ENCODE measurements at regions not wholly inside any gene's neighbourhood (a gene's known extent, or its start where the extent isn't known, plus 50 kb on each side); places are given as distances from the start of the nearest gene placed in this dataset.

DNA sequence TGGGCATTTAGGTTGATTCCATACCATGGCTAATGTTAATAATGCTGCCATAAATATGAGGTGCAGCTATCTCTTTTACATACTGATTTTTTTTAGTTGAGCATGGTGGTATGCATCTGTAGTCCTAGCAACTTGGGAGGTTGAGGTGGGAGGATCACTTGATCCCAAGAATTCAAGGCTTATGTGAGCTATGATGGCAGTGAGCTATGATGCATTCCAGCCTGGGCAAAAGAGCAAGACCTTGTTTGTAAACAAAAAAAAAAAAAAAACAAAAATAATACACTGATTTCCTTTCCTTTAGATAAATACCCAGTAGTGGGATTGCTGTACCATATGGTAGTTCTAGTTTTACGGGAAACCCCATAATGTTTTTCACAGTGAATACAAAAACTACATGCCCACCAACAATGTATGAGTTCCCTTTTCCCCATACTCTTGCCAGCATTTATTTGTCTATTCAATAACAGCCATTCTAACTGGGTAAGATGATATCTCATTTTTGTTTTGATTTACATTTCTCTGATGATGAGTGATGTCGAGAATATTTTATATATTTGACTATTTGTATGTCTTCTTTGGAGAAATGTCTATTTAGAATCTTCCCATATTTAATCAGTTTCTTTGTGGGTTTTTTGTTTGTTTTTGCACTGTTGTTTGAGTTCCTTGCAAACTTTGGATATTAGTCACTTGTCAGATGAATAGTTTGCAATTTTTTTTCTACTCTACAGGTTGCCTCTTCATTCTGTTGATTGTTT is 281.0 kb upstream of the KYNU start:
- Mint-ChIP-seq H3K9me3 (no peaks in the 10 kb centered on the region), H3K4me3 (no peak overlapping the region), H3K27ac (no peak overlapping the region), H3K27me3 (ENCODE audit: low read depth, poor library complexity) (no peaks in the 10 kb centered on the region), H3K36me3 (ENCODE audit: low read depth) (no peaks in the 10 kb centered on the region), H3K4me1 (no peaks in the 10 kb centered on the region)
- no peak for DNase-seq
- TF ChIP-seq, protein P1, sequence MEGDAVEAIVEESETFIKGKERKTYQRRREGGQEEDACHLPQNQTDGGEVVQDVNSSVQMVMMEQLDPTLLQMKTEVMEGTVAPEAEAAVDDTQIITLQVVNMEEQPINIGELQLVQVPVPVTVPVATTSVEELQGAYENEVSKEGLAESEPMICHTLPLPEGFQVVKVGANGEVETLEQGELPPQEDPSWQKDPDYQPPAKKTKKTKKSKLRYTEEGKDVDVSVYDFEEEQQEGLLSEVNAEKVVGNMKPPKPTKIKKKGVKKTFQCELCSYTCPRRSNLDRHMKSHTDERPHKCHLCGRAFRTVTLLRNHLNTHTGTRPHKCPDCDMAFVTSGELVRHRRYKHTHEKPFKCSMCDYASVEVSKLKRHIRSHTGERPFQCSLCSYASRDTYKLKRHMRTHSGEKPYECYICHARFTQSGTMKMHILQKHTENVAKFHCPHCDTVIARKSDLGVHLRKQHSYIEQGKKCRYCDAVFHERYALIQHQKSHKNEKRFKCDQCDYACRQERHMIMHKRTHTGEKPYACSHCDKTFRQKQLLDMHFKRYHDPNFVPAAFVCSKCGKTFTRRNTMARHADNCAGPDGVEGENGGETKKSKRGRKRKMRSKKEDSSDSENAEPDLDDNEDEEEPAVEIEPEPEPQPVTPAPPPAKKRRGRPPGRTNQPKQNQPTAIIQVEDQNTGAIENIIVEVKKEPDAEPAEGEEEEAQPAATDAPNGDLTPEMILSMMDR (IDR thresholded peaks at IDR 0.05) = no peak

DNA sequence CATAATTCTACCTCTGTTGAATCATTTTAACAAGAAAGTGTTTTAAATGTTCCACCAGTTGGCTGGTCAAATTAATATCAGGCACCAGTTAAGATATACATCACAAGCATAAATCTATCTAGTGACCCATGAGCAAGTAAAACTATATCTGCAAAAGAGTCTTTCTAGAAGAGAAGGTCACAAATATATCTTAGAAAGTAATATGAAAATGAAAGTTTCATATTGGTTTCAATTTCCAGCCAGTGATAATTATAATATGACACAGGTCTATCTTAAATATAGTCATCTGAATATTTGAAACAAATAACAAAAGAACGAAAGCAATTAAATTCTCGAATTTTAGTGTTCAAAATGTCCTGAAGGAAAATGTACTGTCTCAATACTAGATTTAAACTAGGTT is 282.5 kb upstream of the KYNU start:
- DNase-seq = no peak
- H3K27ac Mint-ChIP-seq = no peak overlapping the region
- no peaks in the 10 kb centered on the region for H3K4me1 Mint-ChIP-seq
- no peak overlapping the region for H3K4me3 Mint-ChIP-seq
- H3K27me3 Mint-ChIP-seq (ENCODE audit: low read depth, poor library complexity) = no peaks in the 10 kb centered on the region
- H3K36me3 Mint-ChIP-seq (ENCODE audit: low read depth) = no peaks in the 10 kb centered on the region
- no peaks in the 10 kb centered on the region for H3K9me3 Mint-ChIP-seq
- TF ChIP-seq, protein P1 (IDR thresholded peaks at IDR 0.05) = no peak

DNA sequence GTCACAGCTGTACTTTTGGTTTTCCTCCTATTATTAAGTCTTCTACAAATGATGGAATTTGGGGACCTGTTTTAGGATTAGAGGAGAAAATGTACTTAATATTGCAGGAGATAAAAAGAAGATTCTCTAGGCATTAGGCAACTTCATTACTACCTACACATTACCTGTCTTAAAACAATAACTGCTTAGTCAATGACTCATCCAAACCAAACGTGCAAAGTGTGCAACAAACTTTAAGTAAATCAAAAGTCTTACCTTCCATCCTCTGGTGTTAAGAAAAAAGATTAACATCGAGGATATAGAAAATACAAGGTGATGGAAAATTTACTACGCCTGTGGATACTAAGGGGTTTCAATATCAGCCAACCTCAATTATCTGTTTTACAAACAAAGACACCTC is 285.3 kb upstream of the KYNU start:
- Mint-ChIP-seq H3K27ac (no peak overlapping the region), H3K36me3 (ENCODE audit: low read depth) (no peaks in the 10 kb centered on the region), H3K9me3 (no peaks in the 10 kb centered on the region), H3K27me3 (ENCODE audit: low read depth, poor library complexity) (no peaks in the 10 kb centered on the region), H3K4me3 (no peak overlapping the region), H3K4me1 (peaks cover under 1% of the 10 kb centered on the region)
- DNase-seq = no peak
- TF ChIP-seq, protein P1 (IDR thresholded peaks at IDR 0.05) = no peak

DNA sequence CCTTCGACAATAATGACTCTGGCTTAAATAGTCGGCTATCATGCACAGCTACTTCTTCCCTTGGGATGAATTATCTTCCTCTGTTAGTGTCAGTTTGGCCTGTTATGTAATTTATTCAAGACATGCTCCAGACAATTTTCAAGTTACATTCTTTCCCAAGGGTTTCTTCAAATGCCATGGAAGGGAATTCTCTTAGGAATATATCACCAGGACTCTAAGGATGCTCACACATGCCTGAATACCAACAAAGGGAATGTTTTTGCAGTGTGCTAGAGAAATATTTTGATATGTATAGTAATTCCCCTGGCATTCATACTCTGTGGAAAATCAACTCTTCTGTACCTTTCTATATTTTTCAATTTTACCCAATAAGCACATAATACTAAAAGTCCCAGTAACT is 286.0 kb upstream of the KYNU start:
- Mint-ChIP-seq H3K4me3 (no peak overlapping the region), H3K27me3 (ENCODE audit: low read depth, poor library complexity) (no peaks in the 10 kb centered on the region), H3K9me3 (no peaks in the 10 kb centered on the region), H3K4me1 (peaks cover 8% of the 10 kb centered on the region), H3K36me3 (ENCODE audit: low read depth) (no peaks in the 10 kb centered on the region), H3K27ac (no peak overlapping the region)
- DNase-seq = no peak
- TF ChIP-seq, protein P1 (IDR thresholded peaks at IDR 0.05) = no peak

DNA sequence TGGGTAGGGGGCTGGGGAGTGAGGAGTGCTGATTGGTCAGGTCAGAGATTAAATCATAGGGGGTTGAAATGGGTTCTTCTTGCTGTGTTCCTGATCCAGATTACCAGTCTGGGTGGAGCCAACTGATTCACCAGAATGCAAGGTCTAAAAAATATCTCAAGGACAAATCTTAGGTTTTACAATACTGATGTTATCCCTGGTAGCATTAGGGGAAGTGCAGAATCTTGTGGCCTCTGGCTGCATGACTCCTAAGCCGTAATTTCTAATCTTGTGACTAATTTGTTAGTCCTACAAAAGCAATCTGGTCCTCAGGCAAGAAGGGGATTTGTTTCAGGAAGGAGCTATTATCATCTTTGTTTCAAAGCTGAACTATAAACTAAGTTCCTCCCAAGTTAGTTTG is 289.2 kb upstream of the KYNU start:
- no peak overlapping the region for H3K4me3 Mint-ChIP-seq
- no peaks in the 10 kb centered on the region for H3K27me3 Mint-ChIP-seq (ENCODE audit: low read depth, poor library complexity)
- TF ChIP-seq, protein P1 (IDR thresholded peaks at IDR 0.05) = no peak
- DNase-seq = no peak
- no peaks in the 10 kb centered on the region for H3K36me3 Mint-ChIP-seq (ENCODE audit: low read depth)
- no peaks in the 10 kb centered on the region for H3K9me3 Mint-ChIP-seq
- H3K4me1 Mint-ChIP-seq = peaks cover 9% of the 10 kb centered on the region
- no peak overlapping the region for H3K27ac Mint-ChIP-seq
